ENCODE measurements at regions not wholly inside any gene's neighbourhood (a gene's known extent, or its start where the extent isn't known, plus 50 kb on each side); places are given as distances from the start of the nearest gene placed in this dataset.

DNA sequence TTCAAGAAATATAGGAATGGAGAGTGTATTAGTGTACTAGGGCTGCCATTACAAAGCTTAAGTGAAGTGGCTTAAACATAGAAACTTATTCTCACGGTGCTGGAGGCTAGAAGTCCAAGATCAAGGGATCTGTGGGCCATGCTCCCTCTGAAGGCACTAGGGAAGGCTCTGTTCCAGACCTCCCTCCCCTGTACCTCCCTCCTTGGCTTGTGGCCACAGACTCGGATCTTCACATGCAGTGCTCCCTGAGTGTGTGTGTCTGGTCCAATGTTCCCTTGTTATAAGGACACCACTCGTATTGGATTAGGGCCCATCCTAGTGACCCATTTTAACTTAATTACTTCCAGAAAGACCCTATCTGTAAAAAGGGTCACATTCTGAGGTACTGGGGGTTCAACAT, 225.6 kb downstream of the VRK1 start:
- no peak for FAIRE-seq
- ChIA-PET CTCF (ENCODE audit: low intra/inter-chr PET ratio, low total read pairs) (no interaction called here), POLR2A (no interaction called here)
- no peak overlapping the region for H3K9ac ChIP-seq (ENCODE audit: insufficient read depth, low read depth, low read length)
- H3K4me1 ChIP-seq (ENCODE audit: insufficient read depth, low read length), result no peaks in the 10 kb centered on the region
- ATAC-seq, result no peak
- H3K4me2 ChIP-seq (ENCODE audit: low read depth, low read length), result no peak overlapping the region
- 3% methylated on average over 3 of the region's 3 CpGs for WGBS (ENCODE audit: low lambda C conversion rate)
- no peak overlapping the region for H3K4me3 ChIP-seq (replicated peaks in 1 of 3; ENCODE audit: insufficient read depth in 1 of 3, low read depth in 2 of 3, low read length in 3 of 3)
- H3K9me3 ChIP-seq (ENCODE audit: low read length), result no peaks in the 10 kb centered on the region
- H3K79me2 ChIP-seq (ENCODE audit: insufficient read depth, low read length), result no peaks in the 10 kb centered on the region
- BruUV-seq (replicated peaks), result no TSS peak
- no peak overlapping the region for H3K27ac ChIP-seq (ENCODE audit: extremely low read length, insufficient read depth, low read length)
- H3K36me3 ChIP-seq (replicated peaks in 1 of 2; ENCODE audit: control insufficient read depth in 1 of 2, insufficient read depth in 2 of 2, low read length in 2 of 2), result no peaks in the 10 kb centered on the region
- TF ChIP-seq BCL6 (CRISPR knock-in tag; IDR thresholded peaks at IDR 0.05) (no peak), NCOA1 (CRISPR knock-in tag; IDR thresholded peaks at IDR 0.05) (no peak), ZNF747 (CRISPR knock-in tag; IDR thresholded peaks at IDR 0.05; ENCODE audit: borderline replicate concordance) (no peak), BORCS8-MEF2B (CRISPR knock-in tag; IDR thresholded peaks at IDR 0.05) (no peak), ZNF326 (CRISPR knock-in tag; IDR thresholded peaks at IDR 0.05; ENCODE audit: borderline replicate concordance) (no peak), ZNF382 (CRISPR knock-in tag; IDR thresholded peaks at IDR 0.05; ENCODE audit: borderline replicate concordance) (no peak), KDM1A (CRISPR knock-in tag; IDR thresholded peaks at IDR 0.05) (no peak), SPEN (CRISPR knock-in tag; IDR thresholded peaks at IDR 0.05; ENCODE audit: low read depth) (no peak), AGO1 (IDR thresholded peaks at IDR 0.05; ENCODE audit: low read depth, low read length, poor library complexity, severe bottlenecking) (no peak), ZNF589 (CRISPR knock-in tag; conservative IDR thresholded peaks at IDR 0.05) (no peak), ZNF563 (CRISPR knock-in tag; IDR thresholded peaks at IDR 0.05) (no peak), NFE2 (CRISPR knock-in tag; IDR thresholded peaks at IDR 0.05) (no peak), MED8 (CRISPR knock-in tag; IDR thresholded peaks at IDR 0.05; ENCODE audit: insufficient replicate concordance) (no peak), ZNF282 (IDR thresholded peaks at IDR 0.05; ENCODE audit: partially characterized antibody) (no peak)
- TF ChIP-seq, protein P1, sequence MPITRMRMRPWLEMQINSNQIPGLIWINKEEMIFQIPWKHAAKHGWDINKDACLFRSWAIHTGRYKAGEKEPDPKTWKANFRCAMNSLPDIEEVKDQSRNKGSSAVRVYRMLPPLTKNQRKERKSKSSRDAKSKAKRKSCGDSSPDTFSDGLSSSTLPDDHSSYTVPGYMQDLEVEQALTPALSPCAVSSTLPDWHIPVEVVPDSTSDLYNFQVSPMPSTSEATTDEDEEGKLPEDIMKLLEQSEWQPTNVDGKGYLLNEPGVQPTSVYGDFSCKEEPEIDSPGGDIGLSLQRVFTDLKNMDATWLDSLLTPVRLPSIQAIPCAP (CRISPR knock-in tag; IDR thresholded peaks at IDR 0.05; ENCODE audit: low read depth), result no peak
- TF ChIP-seq, protein P2, sequence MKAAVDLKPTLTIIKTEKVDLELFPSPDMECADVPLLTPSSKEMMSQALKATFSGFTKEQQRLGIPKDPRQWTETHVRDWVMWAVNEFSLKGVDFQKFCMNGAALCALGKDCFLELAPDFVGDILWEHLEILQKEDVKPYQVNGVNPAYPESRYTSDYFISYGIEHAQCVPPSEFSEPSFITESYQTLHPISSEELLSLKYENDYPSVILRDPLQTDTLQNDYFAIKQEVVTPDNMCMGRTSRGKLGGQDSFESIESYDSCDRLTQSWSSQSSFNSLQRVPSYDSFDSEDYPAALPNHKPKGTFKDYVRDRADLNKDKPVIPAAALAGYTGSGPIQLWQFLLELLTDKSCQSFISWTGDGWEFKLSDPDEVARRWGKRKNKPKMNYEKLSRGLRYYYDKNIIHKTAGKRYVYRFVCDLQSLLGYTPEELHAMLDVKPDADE (CRISPR knock-in tag; IDR thresholded peaks at IDR 0.05), result no peak
- TF ChIP-seq, protein P3, sequence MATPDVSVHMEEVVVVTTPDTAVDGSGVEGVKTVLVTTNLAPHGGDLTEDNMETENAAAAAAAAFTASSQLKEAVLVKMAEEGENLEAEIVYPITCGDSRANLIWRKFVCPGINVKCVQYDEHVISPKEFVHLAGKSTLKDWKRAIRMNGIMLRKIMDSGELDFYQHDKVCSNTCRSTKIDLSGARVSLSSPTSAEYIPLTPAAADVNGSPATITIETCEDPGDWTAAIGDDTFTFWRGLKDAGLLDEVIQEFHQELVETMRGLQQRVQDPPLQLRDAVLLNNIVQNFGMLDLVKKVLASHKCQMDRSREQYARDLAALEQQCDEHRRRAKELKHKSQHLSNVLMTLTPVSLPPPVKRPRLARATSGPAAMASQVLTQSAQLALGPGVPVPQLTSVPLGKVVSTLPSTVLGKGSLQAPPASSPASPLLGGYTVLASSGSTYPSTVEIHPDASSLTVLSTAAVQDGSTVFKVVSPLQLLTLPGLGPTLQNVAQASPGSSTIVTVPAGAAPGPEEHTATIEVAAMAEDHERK (CRISPR knock-in tag; IDR thresholded peaks at IDR 0.05; ENCODE audit: low read depth), result no peak
- TF ChIP-seq, protein P4, sequence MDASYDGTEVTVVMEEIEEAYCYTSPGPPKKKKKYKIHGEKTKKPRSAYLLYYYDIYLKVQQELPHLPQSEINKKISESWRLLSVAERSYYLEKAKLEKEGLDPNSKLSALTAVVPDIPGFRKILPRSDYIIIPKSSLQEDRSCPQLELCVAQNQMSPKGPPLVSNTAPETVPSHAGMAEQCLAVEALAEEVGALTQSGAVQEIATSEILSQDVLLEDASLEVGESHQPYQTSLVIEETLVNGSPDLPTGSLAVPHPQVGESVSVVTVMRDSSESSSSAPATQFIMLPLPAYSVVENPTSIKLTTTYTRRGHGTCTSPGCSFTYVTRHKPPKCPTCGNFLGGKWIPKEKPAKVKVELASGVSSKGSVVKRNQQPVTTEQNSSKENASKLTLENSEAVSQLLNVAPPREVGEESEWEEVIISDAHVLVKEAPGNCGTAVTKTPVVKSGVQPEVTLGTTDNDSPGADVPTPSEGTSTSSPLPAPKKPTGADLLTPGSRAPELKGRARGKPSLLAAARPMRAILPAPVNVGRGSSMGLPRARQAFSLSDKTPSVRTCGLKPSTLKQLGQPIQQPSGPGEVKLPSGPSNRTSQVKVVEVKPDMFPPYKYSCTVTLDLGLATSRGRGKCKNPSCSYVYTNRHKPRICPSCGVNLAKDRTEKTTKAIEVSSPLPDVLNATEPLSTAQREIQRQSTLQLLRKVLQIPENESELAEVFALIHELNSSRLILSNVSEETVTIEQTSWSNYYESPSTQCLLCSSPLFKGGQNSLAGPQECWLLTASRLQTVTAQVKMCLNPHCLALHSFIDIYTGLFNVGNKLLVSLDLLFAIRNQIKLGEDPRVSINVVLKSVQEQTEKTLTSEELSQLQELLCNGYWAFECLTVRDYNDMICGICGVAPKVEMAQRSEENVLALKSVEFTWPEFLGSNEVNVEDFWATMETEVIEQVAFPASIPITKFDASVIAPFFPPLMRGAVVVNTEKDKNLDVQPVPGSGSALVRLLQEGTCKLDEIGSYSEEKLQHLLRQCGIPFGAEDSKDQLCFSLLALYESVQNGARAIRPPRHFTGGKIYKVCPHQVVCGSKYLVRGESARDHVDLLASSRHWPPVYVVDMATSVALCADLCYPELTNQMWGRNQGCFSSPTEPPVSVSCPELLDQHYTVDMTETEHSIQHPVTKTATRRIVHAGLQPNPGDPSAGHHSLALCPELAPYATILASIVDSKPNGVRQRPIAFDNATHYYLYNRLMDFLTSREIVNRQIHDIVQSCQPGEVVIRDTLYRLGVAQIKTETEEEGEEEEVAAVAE (CRISPR knock-in tag; IDR thresholded peaks at IDR 0.05; ENCODE audit: borderline replicate concordance), result no peak
- DNase-seq (ENCODE audit: low spot score), result no peak
- H3K27me3 ChIP-seq (ENCODE audit: control insufficient read depth in 1 of 2, insufficient read depth in 2 of 2, low read length in 2 of 2), result peaks cover 2 to 31% of the 10 kb centered on the region in 2 experiments; a peak in 3 of 5 replicates
- H4K20me1 ChIP-seq (ENCODE audit: insufficient read depth, low read length), result no peaks in the 10 kb centered on the region
- intact Hi-C loops (cut with micrococcal nuclease; ENCODE audit: unreplicated experiment), result no loop called here
- in situ Hi-C loops (cut with HindIII; ENCODE audit: extremely low pct_ligation_motif_present, low pct_unique_long_range_greater_than_20kb), result no loop called here
- no peak overlapping the region for H2AFZ ChIP-seq (ENCODE audit: low read length)

Measured in HepG2 (cell line).